ENCODE measurements at regions not wholly inside any gene's neighbourhood (a gene's known extent, or its start where the extent isn't known, plus 50 kb on each side); places are given as distances from the start of the nearest gene placed in this dataset.

DNA sequence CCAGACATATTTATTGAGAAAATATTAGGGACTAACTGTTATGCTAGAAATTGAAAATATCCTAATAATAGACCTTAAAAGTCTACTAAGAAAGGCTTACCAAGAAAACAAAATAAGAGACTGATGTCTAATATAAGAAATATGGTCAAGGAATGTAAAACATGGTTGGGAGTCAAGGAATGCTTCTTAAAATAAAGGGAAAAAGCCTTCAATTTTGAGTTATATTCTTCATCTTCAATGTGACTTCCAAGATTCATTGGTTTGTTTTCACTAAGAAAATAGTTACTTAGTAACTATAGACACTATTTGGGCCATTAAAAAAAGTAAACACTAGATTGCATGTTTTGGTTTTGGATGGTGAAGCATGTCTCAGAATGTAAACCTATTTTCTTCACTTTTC, 88.1 kb upstream of the ETV6 start:
- Histone ChIP-seq H3K9ac (ENCODE audit: low read depth, low read length) (no peak overlapping the region), H2AK9ac (replicated peaks; ENCODE audit: low read depth, low read length, poor library complexity) (no peak overlapping the region), H3K27me3 (ENCODE audit: control insufficient read depth, insufficient read depth, low read length) (peaks cover 28% of the 10 kb centered on the region), H4K91ac (ENCODE audit: insufficient read depth, low read depth, low read length) (no peak overlapping the region), H3K4me1 (ENCODE audit: control insufficient read depth, insufficient read depth, low read length) (no peaks in the 10 kb centered on the region), H3K23ac (ENCODE audit: low read depth, low read length) (no peak overlapping the region), H2BK20ac (ENCODE audit: low read depth, low read length) (no peak overlapping the region), H3K79me1 (ENCODE audit: low read depth in 1 of 2, low read length in 2 of 2) (no peaks in the 10 kb centered on the region), H3K9me1 (ENCODE audit: insufficient read depth, low read length) (no peaks in the 10 kb centered on the region), H3K14ac (replicated peaks; ENCODE audit: low read depth, low read length) (no peak overlapping the region), H2AFZ (replicated peaks; ENCODE audit: low read length, poor library complexity) (no peak overlapping the region), H3K4me3 (ENCODE audit: insufficient read depth, low read depth, low read length) (no peak overlapping the region), H3K36me3 (ENCODE audit: control insufficient read depth, insufficient read depth, low read length) (no peaks in the 10 kb centered on the region), H2BK120ac (ENCODE audit: low read depth, low read length) (no peak overlapping the region), H2BK5ac (ENCODE audit: low read depth, low read length, poor library complexity, severe bottlenecking) (no peak overlapping the region), H3K18ac (ENCODE audit: low read depth, low read length) (no peak overlapping the region), H2BK15ac (ENCODE audit: low read depth, low read length) (no peak overlapping the region), H2AK5ac (ENCODE audit: low read depth, low read length) (no peak overlapping the region), H3K9me3 (ENCODE audit: control insufficient read depth, insufficient read depth, low read length) (no peaks in the 10 kb centered on the region), H3K27ac (ENCODE audit: insufficient read depth, low read length) (no peak overlapping the region), H3K56ac (ENCODE audit: extremely low read depth, insufficient read depth, low read length) (no peak overlapping the region), H3K4ac (ENCODE audit: low read depth, low read length) (no peak overlapping the region), H4K20me1 (ENCODE audit: insufficient read depth, low read length) (no peaks in the 10 kb centered on the region), H4K8ac (ENCODE audit: low read depth in 2 of 2, low read length in 2 of 2) (no peak overlapping the region), H3K4me2 (ENCODE audit: low read depth, low read length) (no peak overlapping the region), H4K5ac (ENCODE audit: low read depth, low read length) (no peak overlapping the region)
- in situ Hi-C loops (cut with MboI; ENCODE audit: low sequenced_read_pairs), result no loop called here
- dilution Hi-C loops (cut with HindIII; ENCODE audit: low sequenced_read_pairs, unreplicated experiment), result loop anchor here (25.0 kb wide), 1 partner anchor 476 kb away; no protein-coding TSS in a partner anchor
- DNase-seq (no peak), ATAC-seq (ENCODE audit: low read depth) (peak; percentile 32; the same call in 1 of the 2 replicates)
- POLR2A ChIA-PET (ENCODE audit: unreplicated experiment), result interaction anchor here (0.5 kb wide), 1 partner anchor 88 kb away, joined by 3 read pairs; the partner anchor contains the start of gene ETV6
- intact Hi-C loops (cut with micrococcal nuclease), result no loop called here
- CTCF ChIA-PET, result no interaction called here
- BruUV-seq (replicated peaks), result no TSS peak
- TF ChIP-seq, protein P1, sequence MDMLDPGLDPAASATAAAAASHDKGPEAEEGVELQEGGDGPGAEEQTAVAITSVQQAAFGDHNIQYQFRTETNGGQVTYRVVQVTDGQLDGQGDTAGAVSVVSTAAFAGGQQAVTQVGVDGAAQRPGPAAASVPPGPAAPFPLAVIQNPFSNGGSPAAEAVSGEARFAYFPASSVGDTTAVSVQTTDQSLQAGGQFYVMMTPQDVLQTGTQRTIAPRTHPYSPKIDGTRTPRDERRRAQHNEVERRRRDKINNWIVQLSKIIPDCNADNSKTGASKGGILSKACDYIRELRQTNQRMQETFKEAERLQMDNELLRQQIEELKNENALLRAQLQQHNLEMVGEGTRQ (IDR thresholded peaks at IDR 0.05; ENCODE audit: low read depth, low read length), result no peak
- no peak for TF ChIP-seq NFE2L2 (IDR thresholded peaks at IDR 0.05; ENCODE audit: low read depth, low read length)
